ENCODE measurements at regions not wholly inside any gene's neighbourhood (a gene's known extent, or its start where the extent isn't known, plus 50 kb on each side); places are given as distances from the start of the nearest gene placed in this dataset.
"Not testable (repeated sequence)": the region's sequence is repeated elsewhere in the genome, so short reads cannot be mapped to it uniquely, and the experiment has no call there.

DNA sequence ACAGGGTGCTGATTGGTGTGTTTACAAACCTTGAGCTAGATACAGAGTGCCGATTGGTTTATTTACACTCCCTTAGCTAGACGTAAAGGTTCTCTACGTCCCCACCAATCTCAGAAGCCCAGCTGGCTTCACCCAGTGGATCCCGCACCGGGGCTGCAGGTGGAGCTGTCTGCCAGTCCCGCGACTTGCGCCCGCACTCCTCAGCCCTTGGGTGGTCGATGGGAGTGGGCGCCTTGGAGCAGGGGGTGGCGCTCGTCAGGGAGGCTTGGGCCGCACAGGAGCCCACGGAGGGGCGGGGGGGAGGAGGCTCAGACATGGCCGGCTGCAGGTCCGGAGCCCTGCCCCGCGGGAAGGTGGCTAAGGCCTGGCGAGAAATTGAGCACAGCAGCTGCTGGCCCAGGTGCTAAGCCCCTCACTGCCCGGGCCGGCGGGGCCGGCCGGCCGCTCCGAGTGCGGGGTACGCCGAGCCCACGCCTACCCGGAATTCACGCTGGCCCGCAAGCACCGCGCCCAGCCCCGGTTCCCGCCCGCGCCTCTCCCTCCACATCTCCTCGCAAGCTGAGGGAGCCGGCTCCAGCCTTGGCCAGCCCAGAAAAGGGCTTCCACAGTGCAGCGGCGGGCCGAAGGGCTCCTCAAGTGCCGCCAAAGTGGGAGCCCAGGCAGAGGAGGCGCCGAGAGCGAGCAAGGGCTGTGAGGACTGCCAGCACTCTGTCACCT lies 61.5 kb upstream of the TLR4 start:
- TF ChIP-seq, protein P1, sequence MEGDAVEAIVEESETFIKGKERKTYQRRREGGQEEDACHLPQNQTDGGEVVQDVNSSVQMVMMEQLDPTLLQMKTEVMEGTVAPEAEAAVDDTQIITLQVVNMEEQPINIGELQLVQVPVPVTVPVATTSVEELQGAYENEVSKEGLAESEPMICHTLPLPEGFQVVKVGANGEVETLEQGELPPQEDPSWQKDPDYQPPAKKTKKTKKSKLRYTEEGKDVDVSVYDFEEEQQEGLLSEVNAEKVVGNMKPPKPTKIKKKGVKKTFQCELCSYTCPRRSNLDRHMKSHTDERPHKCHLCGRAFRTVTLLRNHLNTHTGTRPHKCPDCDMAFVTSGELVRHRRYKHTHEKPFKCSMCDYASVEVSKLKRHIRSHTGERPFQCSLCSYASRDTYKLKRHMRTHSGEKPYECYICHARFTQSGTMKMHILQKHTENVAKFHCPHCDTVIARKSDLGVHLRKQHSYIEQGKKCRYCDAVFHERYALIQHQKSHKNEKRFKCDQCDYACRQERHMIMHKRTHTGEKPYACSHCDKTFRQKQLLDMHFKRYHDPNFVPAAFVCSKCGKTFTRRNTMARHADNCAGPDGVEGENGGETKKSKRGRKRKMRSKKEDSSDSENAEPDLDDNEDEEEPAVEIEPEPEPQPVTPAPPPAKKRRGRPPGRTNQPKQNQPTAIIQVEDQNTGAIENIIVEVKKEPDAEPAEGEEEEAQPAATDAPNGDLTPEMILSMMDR (IDR thresholded peaks at IDR 0.05; ENCODE audit: borderline replicate concordance, extremely low read depth, low read length, poor library complexity, severe bottlenecking) = not testable (repeated sequence)
- not testable (repeated sequence) for TF ChIP-seq EZH2 (IDR thresholded peaks at IDR 0.05; ENCODE audit: borderline replicate concordance, low read depth, low read length, severe bottlenecking)
